GM12873 (cell line): ENCODE measurements at regions not wholly inside any gene's neighbourhood (a gene's known extent, or its start where the extent isn't known, plus 50 kb on each side); places are given as distances from the start of the nearest gene placed in this dataset.

ENCODE experiments used
- TF ChIP-seq, protein P1 (sequence below): IDR thresholded peaks from 2 replicates; pipeline ENCODE4 v1.5.1; 2012; ENCODE audit warnings: low read depth, mild to moderate bottlenecking, moderate library complexity, low read length, control low read depth; ENCODE audit not compliant: insufficient read depth; ENCODE audit errors: missing control alignments

DNA sequence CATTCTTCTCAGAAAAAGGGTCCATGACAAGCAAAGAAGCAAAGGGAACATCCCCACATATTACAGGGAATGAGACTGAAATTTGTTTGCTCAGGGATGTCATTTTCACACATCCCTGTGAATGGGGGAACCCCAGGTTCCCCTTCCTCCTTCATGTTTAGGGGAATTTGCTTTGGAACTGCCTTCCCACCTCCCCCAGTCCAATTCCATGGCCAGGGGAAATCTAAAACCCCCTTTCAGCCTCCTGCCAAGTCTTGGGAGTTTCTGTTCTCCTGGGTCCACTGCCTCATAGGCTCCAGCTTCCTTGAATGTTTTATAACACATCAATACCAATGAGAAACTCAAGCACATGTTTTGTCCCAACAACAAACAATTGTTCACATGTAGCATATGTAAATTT is 297.5 kb upstream of the CTNNB1 start:
- TF ChIP-seq, protein P1, sequence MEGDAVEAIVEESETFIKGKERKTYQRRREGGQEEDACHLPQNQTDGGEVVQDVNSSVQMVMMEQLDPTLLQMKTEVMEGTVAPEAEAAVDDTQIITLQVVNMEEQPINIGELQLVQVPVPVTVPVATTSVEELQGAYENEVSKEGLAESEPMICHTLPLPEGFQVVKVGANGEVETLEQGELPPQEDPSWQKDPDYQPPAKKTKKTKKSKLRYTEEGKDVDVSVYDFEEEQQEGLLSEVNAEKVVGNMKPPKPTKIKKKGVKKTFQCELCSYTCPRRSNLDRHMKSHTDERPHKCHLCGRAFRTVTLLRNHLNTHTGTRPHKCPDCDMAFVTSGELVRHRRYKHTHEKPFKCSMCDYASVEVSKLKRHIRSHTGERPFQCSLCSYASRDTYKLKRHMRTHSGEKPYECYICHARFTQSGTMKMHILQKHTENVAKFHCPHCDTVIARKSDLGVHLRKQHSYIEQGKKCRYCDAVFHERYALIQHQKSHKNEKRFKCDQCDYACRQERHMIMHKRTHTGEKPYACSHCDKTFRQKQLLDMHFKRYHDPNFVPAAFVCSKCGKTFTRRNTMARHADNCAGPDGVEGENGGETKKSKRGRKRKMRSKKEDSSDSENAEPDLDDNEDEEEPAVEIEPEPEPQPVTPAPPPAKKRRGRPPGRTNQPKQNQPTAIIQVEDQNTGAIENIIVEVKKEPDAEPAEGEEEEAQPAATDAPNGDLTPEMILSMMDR = no peak

DNA sequence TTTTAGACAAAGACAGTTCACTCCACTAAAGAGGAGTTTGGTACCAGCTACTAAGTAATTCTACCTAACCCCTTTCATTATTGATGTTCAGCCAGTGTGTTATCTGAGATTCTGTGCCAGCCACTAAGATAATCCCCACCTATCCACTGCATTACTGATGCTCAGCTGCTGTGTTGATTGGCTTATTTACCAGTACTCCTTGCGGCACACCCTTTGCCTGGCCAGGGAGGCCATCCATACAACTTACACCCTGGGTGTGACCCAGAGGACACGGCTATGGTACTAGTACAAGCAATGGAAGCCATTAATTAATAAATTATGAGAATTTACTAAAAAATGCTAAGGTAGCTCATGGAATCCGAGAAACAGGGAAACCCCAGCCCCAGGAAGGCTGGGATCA is 290.7 kb upstream of the CTNNB1 start:
- TF ChIP-seq, protein P1 = no peak

DNA sequence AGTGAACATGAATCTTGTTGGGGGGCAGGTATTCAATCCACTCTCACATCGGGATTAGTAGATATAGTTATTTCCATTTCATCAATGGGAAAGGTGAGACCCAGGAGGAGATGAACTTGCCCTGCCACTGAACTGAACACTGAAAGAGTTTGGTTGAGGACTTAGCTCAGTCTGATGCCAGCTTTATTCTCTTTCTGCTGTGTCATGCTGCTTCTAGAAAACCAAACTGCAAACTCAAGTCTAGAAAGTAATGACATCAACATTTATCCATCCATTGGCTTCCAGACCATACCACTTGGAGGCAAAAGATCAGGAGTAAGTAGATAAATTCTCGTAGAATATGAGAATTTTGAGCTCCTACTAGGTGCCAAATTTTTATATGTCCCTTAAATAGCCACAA is 288.0 kb upstream of the CTNNB1 start:
- TF ChIP-seq, protein P1 = no peak

DNA sequence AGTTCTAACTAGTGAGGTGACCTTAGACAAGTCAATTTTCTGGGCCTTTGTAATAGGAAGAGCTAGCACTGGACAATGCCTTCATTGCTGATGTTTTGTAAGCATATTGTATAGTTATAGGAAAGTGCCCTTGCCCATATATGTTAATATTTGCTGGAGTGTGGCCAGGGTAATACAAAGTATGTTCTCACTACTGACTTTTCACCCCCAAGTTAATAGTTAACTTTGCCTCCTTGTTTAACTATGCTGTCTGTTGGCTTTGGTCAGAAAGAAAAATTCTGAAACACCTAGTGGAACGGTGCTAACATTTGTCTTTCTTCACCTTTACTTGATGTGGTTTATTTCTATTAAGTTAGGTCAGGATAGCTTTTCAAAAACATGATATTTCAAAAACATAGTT is 287.4 kb upstream of the CTNNB1 start:
- TF ChIP-seq, protein P1 = no peak

DNA sequence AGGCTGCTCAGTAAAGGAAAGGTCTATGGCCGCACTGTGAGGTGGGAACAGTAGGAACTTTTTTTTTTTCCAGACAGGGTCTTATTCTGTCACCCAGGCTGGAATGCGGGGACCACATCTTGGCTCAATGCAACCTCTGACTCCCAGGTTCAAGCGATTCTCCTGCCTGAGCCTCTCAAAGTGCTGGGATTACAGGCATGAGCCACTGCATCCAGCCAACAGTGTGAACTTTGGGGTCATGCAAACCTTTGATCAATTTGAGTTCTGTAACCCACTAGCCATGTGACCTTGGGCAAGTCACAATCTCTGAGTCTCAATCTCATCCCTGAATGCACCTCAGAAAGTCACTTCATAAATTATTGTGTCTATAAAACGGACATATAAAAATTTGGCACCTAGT is 286.8 kb upstream of the CTNNB1 start:
- TF ChIP-seq, protein P1 = no peak

DNA sequence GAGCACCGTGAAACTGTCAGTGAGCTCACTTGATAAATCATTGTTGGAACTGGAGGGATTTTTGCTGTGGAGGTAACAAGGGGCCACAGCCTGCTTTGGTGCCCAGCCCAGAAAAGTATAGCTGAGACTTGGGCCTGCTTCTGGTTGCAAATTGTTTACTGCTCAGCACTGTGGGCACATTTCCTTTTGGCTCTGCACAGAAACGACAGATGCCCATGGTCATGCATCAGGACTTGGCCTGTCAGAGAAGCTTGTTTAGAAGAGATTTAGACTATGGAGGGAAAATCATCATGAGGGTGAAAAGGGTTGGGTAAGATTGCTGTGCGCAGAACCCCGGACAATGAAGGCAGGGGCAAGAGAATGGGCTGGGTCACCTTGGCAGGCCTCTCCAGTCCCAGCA is 286.1 kb upstream of the CTNNB1 start:
- TF ChIP-seq, protein P1 = no peak

DNA sequence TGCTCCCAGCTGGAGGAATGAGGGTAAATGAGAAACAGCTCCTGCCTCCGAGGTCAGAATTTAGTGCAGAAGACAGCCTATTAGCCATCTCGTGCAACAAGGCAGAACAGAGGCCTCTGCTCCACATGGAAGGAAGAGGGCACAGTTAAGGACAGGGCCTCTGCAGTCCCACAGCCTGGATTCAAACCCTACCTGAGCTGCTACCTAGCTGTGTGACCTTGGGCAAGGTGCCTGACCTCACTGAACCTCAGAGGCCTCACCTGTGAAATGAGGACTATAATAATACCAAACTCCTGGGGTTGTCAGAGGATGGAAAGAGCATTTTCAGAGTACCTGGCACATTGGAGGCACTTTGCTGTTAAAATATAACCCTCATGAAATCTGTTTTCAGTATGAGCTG is 285.7 kb upstream of the CTNNB1 start:
- TF ChIP-seq, protein P1 = no peak

DNA sequence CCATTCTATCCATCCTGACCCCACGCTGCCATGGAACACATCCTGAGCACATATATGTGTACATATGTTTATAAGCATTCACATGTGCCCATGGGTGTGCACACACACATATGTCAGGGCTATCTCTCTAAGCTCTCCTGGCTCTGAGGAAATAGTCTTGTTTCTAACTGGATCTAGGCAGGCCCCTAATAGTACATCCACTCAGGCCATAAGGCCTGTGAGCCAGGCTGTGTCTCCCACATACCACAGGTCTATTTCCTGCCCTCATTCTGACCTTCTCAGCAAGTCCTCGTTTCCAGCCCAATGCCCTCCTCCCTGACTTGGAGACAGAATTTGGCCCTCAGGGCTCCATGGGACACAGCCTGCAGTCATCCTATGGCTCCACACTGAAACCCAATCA is 284.8 kb upstream of the CTNNB1 start:
- TF ChIP-seq, protein P1 = no peak
